ENCODE measurements at regions not wholly inside any gene's neighbourhood (a gene's known extent, or its start where the extent isn't known, plus 50 kb on each side); places are given as distances from the start of the nearest gene placed in this dataset.

- CTCF ChIA-PET: interaction anchor here (0.6 kb wide), 1 partner anchor 304 kb away, joined by 3 read pairs; no protein-coding TSS in a partner anchor
- no peak overlapping the region for H3K27ac ChIP-seq (ENCODE audit: low read depth, low read length)
- no peaks in the 10 kb centered on the region for H3K9me3 ChIP-seq (ENCODE audit: control insufficient read depth, insufficient read depth, low read length)
- H3K27me3 ChIP-seq (ENCODE audit: control insufficient read depth, insufficient read depth, low read length): no peaks in the 10 kb centered on the region
- TF ChIP-seq CTCF (IDR thresholded peaks at IDR 0.05; ENCODE audit: low read depth, low read length): no peak
- no peak overlapping the region for H3K4me3 ChIP-seq (ENCODE audit: low read depth, low read length)
- no peak for DNase-seq (ENCODE audit: low read depth, low spot score)
- POLR2A ChIA-PET: no interaction called here
Observed at GRCh38 chr3:155018621-155019330, 61.3 kb upstream of the MME start.

- Histone ChIP-seq H3K27ac (ENCODE audit: low read depth, low read length) (no peak overlapping the region), H3K4me3 (ENCODE audit: low read depth, low read length) (no peak overlapping the region), H3K9me3 (ENCODE audit: control insufficient read depth, insufficient read depth, low read length) (no peaks in the 10 kb centered on the region), H3K27me3 (ENCODE audit: control insufficient read depth, insufficient read depth, low read length) (no peaks in the 10 kb centered on the region)
- no peak for TF ChIP-seq CTCF (IDR thresholded peaks at IDR 0.05; ENCODE audit: low read depth, low read length)
- CTCF ChIA-PET: no interaction called here
- no peak for DNase-seq (ENCODE audit: low read depth, low spot score)
- POLR2A ChIA-PET: no interaction called here
Observed at GRCh38 chr3:155015776-155016436, 64.2 kb upstream of the MME start.

DNA sequence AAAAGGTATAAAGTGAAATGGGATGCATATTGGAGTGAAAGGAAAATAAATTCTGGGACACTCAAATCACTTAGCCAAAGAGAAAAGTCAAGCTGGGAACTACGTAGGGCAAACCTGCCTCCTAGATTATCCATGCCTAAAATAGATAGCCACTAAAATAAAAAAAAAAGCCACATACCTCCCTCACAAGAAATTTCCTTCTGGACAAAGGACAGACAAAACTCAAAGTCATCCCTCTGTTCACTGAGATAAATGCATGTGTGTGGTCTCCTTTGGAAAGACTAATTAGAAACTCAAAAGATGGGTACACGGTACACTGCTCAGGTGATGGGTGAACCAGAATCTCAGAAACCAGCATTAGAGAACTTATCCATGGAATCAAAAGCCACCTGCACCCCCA is 65.2 kb upstream of the MME start:
- no peak overlapping the region for H3K4me3 ChIP-seq (ENCODE audit: low read depth, low read length)
- H3K9me3 ChIP-seq (ENCODE audit: control insufficient read depth, insufficient read depth, low read length): no peaks in the 10 kb centered on the region
- ChIA-PET CTCF (no interaction called here), POLR2A (no interaction called here)
- no peak for DNase-seq (ENCODE audit: low read depth, low spot score)
- H3K27ac ChIP-seq (ENCODE audit: low read depth, low read length): no peak overlapping the region
- TF ChIP-seq CTCF (IDR thresholded peaks at IDR 0.05; ENCODE audit: low read depth, low read length): no peak
- no peaks in the 10 kb centered on the region for H3K27me3 ChIP-seq (ENCODE audit: control insufficient read depth, insufficient read depth, low read length)

- Histone ChIP-seq H3K4me3 (ENCODE audit: low read depth, low read length) (no peak overlapping the region), H3K9me3 (ENCODE audit: control insufficient read depth, insufficient read depth, low read length) (no peaks in the 10 kb centered on the region), H3K27me3 (ENCODE audit: control insufficient read depth, insufficient read depth, low read length) (no peaks in the 10 kb centered on the region), H3K27ac (ENCODE audit: low read depth, low read length) (no peak overlapping the region)
- CTCF ChIA-PET: interaction anchor here (1.3 kb wide), 1 partner anchor 58 kb away, joined by 4 read pairs; no protein-coding TSS in a partner anchor
- POLR2A ChIA-PET: no interaction called here
- TF ChIP-seq CTCF (IDR thresholded peaks at IDR 0.05; ENCODE audit: low read depth, low read length): no peak
- DNase-seq (ENCODE audit: low read depth, low spot score): no peak
Observed at GRCh38 chr3:155013427-155013826, 66.7 kb upstream of the MME start.

DNA sequence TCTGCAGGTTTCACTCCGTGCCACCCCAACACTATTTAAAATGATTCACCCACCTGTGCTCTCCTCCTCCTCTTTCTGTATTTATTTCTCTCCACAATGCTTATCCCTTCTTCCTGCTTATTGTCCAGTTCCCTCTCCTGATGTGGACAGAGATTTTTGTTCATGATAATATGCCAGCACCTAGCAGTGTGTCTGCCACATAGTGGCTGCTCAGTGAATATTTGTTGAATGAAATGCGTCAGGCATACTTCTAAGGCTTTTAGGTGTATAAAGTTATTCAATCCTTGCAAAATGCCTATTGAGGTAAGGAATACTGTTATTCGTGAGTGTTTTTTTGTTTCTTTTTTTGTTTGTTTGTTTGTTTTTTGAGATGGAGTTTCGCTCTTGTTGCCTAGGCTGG is 67.5 kb upstream of the MME start:
- H3K27me3 ChIP-seq (ENCODE audit: control insufficient read depth, insufficient read depth, low read length): no peaks in the 10 kb centered on the region
- ChIA-PET POLR2A (no interaction called here), CTCF (interaction anchor here (1.3 kb wide), 1 partner anchor 58 kb away, joined by 4 read pairs; no protein-coding TSS in a partner anchor)
- no peak for TF ChIP-seq CTCF (IDR thresholded peaks at IDR 0.05; ENCODE audit: low read depth, low read length)
- H3K27ac ChIP-seq (ENCODE audit: low read depth, low read length): no peak overlapping the region
- no peaks in the 10 kb centered on the region for H3K9me3 ChIP-seq (ENCODE audit: control insufficient read depth, insufficient read depth, low read length)
- DNase-seq (ENCODE audit: low read depth, low spot score): no peak
- no peak overlapping the region for H3K4me3 ChIP-seq (ENCODE audit: low read depth, low read length)
